ENCODE measurements at regions not wholly inside any gene's neighbourhood (a gene's known extent, or its start where the extent isn't known, plus 50 kb on each side); places are given as distances from the start of the nearest gene placed in this dataset.

GRCh38 chr6:94645191-94645590 is 932.1 kb upstream of the MANEA start:
- TF ChIP-seq CTCF (IDR thresholded peaks at IDR 0.05; ENCODE audit: low read length) (no peak), EZH2 (optimal IDR thresholded peaks at IDR 0.05; ENCODE audit: low read depth, low read length) (no peak)

All from MM.1S (cell line).